H1 (cell line): ENCODE measurements at regions not wholly inside any gene's neighbourhood (a gene's known extent, or its start where the extent isn't known, plus 50 kb on each side); places are given as distances from the start of the nearest gene placed in this dataset.

Source experiments
- CTCF ChIP-seq, 3 experiments: IDR thresholded peaks; 1 replicate in 2 of 3; 2 replicates in 1 of 3; pipeline versions ENCODE4 v1.5.1 to v1.6.1; 2011; ENCODE audit warnings: low read length in 3 of 3, mild to moderate bottlenecking in 3 of 3, inconsistent platforms in 2 of 3, low read depth in 1 of 3, moderate library complexity in 1 of 3; ENCODE audit not compliant: insufficient read depth in 1 of 3; ENCODE audit errors: control extremely low read depth in 1 of 3
- EGR1 ChIP-seq: IDR thresholded peaks from 2 replicates; pipeline ENCODE4 v1.6.1; 2011; ENCODE audit warnings: low read depth, low read length, borderline replicate concordance
- GABPA ChIP-seq: IDR thresholded peaks from 2 replicates; pipeline ENCODE4 v1.6.1; 2011; ENCODE audit warnings: mild to moderate bottlenecking, low read length, moderate library complexity, borderline replicate concordance; ENCODE audit not compliant: insufficient read depth

- TF ChIP-seq EGR1, result no peak
- no peak for TF ChIP-seq CTCF (IDR thresholded peaks at IDR 0.05; ENCODE audit: control extremely low read depth in 1 of 3, insufficient read depth in 1 of 3, low read depth in 1 of 3, low read length in 3 of 3)
- TF ChIP-seq GABPA, result no peak
Observed at GRCh38 chr2:163368655-163369054, 367.2 kb downstream of the FIGN start.
